Astrocyte (in vitro differentiated cells and primary cell): ENCODE measurements at regions not wholly inside any gene's neighbourhood (a gene's known extent, or its start where the extent isn't known, plus 50 kb on each side); places are given as distances from the start of the nearest gene placed in this dataset.

Source experiments
- DNase-seq: peaks from one replicate; pipeline ENCODE4 v3.0.0-alpha.2; 2010; ENCODE audit warnings: low read depth
- FAIRE-seq: peaks from 2 replicates; lab custom pipeline; 2011; peaks lifted over from hg19 to GRCh38; lab: Jason Lieb, UNC
- H2AFZ ChIP-seq: 2 replicates; pipeline ENCODE4 v1.6.0; 2012; ENCODE audit warnings: low read depth, low read length, inconsistent platforms
- H3K27ac ChIP-seq: 2 replicates; pipeline ENCODE4 v1.5.1; 2011; ENCODE audit warnings: low read depth, low read length, inconsistent platforms
- H3K27me3 ChIP-seq: 2 replicates; pipeline ENCODE4 v1.6.0; 2011; ENCODE audit warnings: low read length, inconsistent platforms; ENCODE audit not compliant: insufficient read depth
- H3K36me3 ChIP-seq: 2 replicates; pipeline ENCODE4 v1.5.1; 2011; ENCODE audit warnings: low read length, inconsistent platforms; ENCODE audit not compliant: insufficient read depth
- H3K4me1 ChIP-seq: 2 replicates; pipeline ENCODE4 v1.5.1; 2011; ENCODE audit warnings: low read length, inconsistent platforms; ENCODE audit not compliant: insufficient read depth
- H3K4me2 ChIP-seq: 2 replicates; pipeline ENCODE4 v1.6.0; 2012; ENCODE audit warnings: low read length, inconsistent platforms
- H3K4me3 ChIP-seq: 2 replicates; pipeline ENCODE4 v1.5.1; 2011; ENCODE audit warnings: low read depth, mild to moderate bottlenecking, low read length, inconsistent platforms; ENCODE audit not compliant: insufficient read depth
- H3K79me2 ChIP-seq: 2 replicates; pipeline ENCODE4 v1.6.0; 2012; ENCODE audit warnings: mild to moderate bottlenecking, low read length, inconsistent platforms; ENCODE audit not compliant: insufficient read depth
- H3K9ac ChIP-seq: 2 replicates; pipeline ENCODE4 v1.6.0; 2012; ENCODE audit warnings: mild to moderate bottlenecking, low read length, inconsistent platforms
- H3K9me3 ChIP-seq: 2 replicates; pipeline ENCODE4 v1.5.1; 2012; ENCODE audit warnings: low read depth, mild to moderate bottlenecking, low read length, inconsistent platforms; ENCODE audit not compliant: insufficient read depth
- H4K20me1 ChIP-seq: 2 replicates; pipeline ENCODE4 v1.6.0; 2012; ENCODE audit warnings: low read length, inconsistent platforms; ENCODE audit not compliant: insufficient read depth
- H3K27ac Mint-ChIP-seq: one replicate; pipeline ENCODE4 v1.8.0; 2021; ENCODE audit warnings: mild to moderate bottlenecking, mixed read lengths; ENCODE audit not compliant: unreplicated experiment
- H3K27me3 Mint-ChIP-seq: one replicate; pipeline ENCODE4 v1.8.0; 2021; ENCODE audit warnings: low read depth, mixed read lengths; ENCODE audit not compliant: unreplicated experiment
- H3K36me3 Mint-ChIP-seq: one replicate; pipeline ENCODE4 v1.8.0; 2021; ENCODE audit warnings: low read depth, mixed read lengths; ENCODE audit not compliant: unreplicated experiment
- H3K4me1 Mint-ChIP-seq: one replicate; pipeline ENCODE4 v1.8.0; 2021; ENCODE audit warnings: low read depth, mixed read lengths; ENCODE audit not compliant: unreplicated experiment
- H3K4me3 Mint-ChIP-seq: one replicate; pipeline ENCODE4 v1.8.0; 2021; ENCODE audit warnings: mild to moderate bottlenecking, moderate library complexity, mixed read lengths; ENCODE audit not compliant: unreplicated experiment
- H3K9me3 Mint-ChIP-seq: one replicate; pipeline ENCODE4 v1.8.0; 2021; ENCODE audit warnings: mild to moderate bottlenecking, mixed read lengths; ENCODE audit not compliant: unreplicated experiment
- EZH2 ChIP-seq: IDR thresholded peaks from 2 replicates; pipeline ENCODE4 v1.6.1; 2012; ENCODE audit warnings: mild to moderate bottlenecking, low read length, inconsistent platforms; ENCODE audit not compliant: insufficient read depth
- TF ChIP-seq, protein P1 (sequence below): IDR thresholded peaks from 2 replicates; pipeline ENCODE4 v1.5.1; 2011; ENCODE audit warnings: low read depth, mild to moderate bottlenecking, inconsistent platforms, low read length, moderate library complexity; ENCODE audit not compliant: insufficient read depth

DNA sequence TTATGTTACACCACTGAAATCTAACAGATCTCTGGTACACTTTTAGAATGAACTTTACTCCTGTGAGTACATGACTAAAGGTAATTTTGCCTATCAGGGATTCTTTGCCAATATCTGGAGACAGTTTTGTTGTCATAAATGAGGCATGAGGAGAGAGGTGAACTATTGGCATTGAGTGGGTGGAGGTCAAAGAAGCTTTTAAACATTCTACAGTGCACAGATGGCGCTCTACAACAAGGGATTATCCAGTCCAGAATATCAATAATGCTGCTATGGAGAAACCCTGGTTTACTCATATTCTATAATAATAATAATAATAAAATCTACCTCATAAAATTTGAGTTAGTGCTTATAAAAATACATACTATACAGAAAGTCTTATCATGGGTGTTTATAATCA, 702.3 kb downstream of the SI start:
- TF ChIP-seq, protein P1, sequence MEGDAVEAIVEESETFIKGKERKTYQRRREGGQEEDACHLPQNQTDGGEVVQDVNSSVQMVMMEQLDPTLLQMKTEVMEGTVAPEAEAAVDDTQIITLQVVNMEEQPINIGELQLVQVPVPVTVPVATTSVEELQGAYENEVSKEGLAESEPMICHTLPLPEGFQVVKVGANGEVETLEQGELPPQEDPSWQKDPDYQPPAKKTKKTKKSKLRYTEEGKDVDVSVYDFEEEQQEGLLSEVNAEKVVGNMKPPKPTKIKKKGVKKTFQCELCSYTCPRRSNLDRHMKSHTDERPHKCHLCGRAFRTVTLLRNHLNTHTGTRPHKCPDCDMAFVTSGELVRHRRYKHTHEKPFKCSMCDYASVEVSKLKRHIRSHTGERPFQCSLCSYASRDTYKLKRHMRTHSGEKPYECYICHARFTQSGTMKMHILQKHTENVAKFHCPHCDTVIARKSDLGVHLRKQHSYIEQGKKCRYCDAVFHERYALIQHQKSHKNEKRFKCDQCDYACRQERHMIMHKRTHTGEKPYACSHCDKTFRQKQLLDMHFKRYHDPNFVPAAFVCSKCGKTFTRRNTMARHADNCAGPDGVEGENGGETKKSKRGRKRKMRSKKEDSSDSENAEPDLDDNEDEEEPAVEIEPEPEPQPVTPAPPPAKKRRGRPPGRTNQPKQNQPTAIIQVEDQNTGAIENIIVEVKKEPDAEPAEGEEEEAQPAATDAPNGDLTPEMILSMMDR = no peak
- TF ChIP-seq EZH2 = no peak
- Histone ChIP-seq H3K4me1 (no peaks in the 10 kb centered on the region), H3K4me3 (no peak overlapping the region), H4K20me1 (no peaks in the 10 kb centered on the region), H3K36me3 (no peaks in the 10 kb centered on the region), H3K9me3 (no peaks in the 10 kb centered on the region), H3K4me2 (no peak overlapping the region), H3K9ac (no peak overlapping the region), H3K79me2 (no peaks in the 10 kb centered on the region), H2AFZ (no peak overlapping the region), H3K27me3 (no peaks in the 10 kb centered on the region), H3K27ac (no peak overlapping the region)
- Mint-ChIP-seq H3K4me1 (peaks cover 5% of the 10 kb centered on the region), H3K27ac (no peak overlapping the region), H3K36me3 (no peaks in the 10 kb centered on the region), H3K9me3 (no peaks in the 10 kb centered on the region), H3K27me3 (no peaks in the 10 kb centered on the region), H3K4me3 (no peak overlapping the region)
- FAIRE-seq (no peak), DNase-seq (no peak)

- Histone ChIP-seq H3K27ac (no peak overlapping the region), H3K36me3 (no peaks in the 10 kb centered on the region), H3K4me2 (no peak overlapping the region), H4K20me1 (no peaks in the 10 kb centered on the region), H3K27me3 (no peaks in the 10 kb centered on the region), H3K4me3 (no peak overlapping the region), H3K9me3 (no peaks in the 10 kb centered on the region), H2AFZ (no peak overlapping the region), H3K9ac (no peak overlapping the region), H3K79me2 (no peaks in the 10 kb centered on the region), H3K4me1 (no peaks in the 10 kb centered on the region)
- Mint-ChIP-seq H3K4me1 (peaks cover 5% of the 10 kb centered on the region), H3K27me3 (no peaks in the 10 kb centered on the region), H3K27ac (no peak overlapping the region), H3K9me3 (no peaks in the 10 kb centered on the region), H3K36me3 (no peaks in the 10 kb centered on the region), H3K4me3 (no peak overlapping the region)
- DNase-seq (no peak), FAIRE-seq (no peak)
- TF ChIP-seq, protein P1 = no peak
- TF ChIP-seq EZH2 = no peak
These were observed 702.8 kb downstream of the SI start for GRCh38 chr3:164375538-164375937.

- no peak for TF ChIP-seq EZH2
- TF ChIP-seq, protein P1 = no peak
- Histone ChIP-seq H3K9ac (no peak overlapping the region), H3K4me1 (no peaks in the 10 kb centered on the region), H3K4me2 (no peak overlapping the region), H3K27ac (no peak overlapping the region), H3K36me3 (no peaks in the 10 kb centered on the region), H2AFZ (no peak overlapping the region), H3K79me2 (no peaks in the 10 kb centered on the region), H4K20me1 (no peaks in the 10 kb centered on the region), H3K9me3 (no peaks in the 10 kb centered on the region), H3K27me3 (no peaks in the 10 kb centered on the region), H3K4me3 (no peak overlapping the region)
- H3K4me3 Mint-ChIP-seq = no peak overlapping the region
- H3K4me1 Mint-ChIP-seq = peaks cover 3% of the 10 kb centered on the region
- DNase-seq (no peak), FAIRE-seq (no peak)
- H3K27ac Mint-ChIP-seq = no peak overlapping the region
- no peaks in the 10 kb centered on the region for H3K27me3 Mint-ChIP-seq
- H3K9me3 Mint-ChIP-seq = no peaks in the 10 kb centered on the region
- no peaks in the 10 kb centered on the region for H3K36me3 Mint-ChIP-seq
These were observed 706.6 kb downstream of the SI start for GRCh38 chr3:164371681-164372080.
